ENCODE measurements at regions not wholly inside any gene's neighbourhood (a gene's known extent, or its start where the extent isn't known, plus 50 kb on each side); places are given as distances from the start of the nearest gene placed in this dataset.
A peak's percentile ranks its signal among the peaks of the same experiment; 100 is the strongest.

DNA sequence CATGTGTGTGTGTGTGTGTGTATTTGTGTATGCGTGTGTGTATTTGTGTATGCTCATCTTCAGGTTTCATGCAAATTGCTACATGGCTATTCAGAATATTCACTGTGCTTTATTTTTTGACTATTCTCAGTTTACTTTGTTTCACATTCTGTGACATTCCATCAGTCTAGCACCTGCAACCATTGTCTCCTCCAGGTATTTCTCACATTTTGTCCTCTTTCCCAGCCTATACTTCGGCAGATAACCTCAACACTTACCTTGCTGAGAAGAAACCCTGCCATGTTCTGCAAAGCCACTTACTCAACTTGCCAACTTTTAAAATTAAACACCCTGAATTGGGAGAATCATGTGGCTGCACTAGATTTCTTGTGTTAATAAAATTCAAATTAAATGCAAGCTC is 135.4 kb upstream of the REG3A start:
- H3K4me3 Mint-ChIP-seq (ENCODE audit: low read depth) = no peak overlapping the region
- H3K27ac Mint-ChIP-seq = no peak overlapping the region
- no peaks in the 10 kb centered on the region for H3K36me3 Mint-ChIP-seq (ENCODE audit: insufficient read depth)
- no peak for DNase-seq (ENCODE audit: low spot score, unreplicated experiment)
- H3K27me3 Mint-ChIP-seq = peaks cover 2% of the 10 kb centered on the region
- no peaks in the 10 kb centered on the region for H3K4me1 Mint-ChIP-seq (ENCODE audit: low read depth)
- H3K9me3 Mint-ChIP-seq (ENCODE audit: low read depth) = peaks cover 4% of the 10 kb centered on the region
- TF ChIP-seq, protein P1, sequence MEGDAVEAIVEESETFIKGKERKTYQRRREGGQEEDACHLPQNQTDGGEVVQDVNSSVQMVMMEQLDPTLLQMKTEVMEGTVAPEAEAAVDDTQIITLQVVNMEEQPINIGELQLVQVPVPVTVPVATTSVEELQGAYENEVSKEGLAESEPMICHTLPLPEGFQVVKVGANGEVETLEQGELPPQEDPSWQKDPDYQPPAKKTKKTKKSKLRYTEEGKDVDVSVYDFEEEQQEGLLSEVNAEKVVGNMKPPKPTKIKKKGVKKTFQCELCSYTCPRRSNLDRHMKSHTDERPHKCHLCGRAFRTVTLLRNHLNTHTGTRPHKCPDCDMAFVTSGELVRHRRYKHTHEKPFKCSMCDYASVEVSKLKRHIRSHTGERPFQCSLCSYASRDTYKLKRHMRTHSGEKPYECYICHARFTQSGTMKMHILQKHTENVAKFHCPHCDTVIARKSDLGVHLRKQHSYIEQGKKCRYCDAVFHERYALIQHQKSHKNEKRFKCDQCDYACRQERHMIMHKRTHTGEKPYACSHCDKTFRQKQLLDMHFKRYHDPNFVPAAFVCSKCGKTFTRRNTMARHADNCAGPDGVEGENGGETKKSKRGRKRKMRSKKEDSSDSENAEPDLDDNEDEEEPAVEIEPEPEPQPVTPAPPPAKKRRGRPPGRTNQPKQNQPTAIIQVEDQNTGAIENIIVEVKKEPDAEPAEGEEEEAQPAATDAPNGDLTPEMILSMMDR (IDR thresholded peaks at IDR 0.05; ENCODE audit: unreplicated experiment) = no peak

DNA sequence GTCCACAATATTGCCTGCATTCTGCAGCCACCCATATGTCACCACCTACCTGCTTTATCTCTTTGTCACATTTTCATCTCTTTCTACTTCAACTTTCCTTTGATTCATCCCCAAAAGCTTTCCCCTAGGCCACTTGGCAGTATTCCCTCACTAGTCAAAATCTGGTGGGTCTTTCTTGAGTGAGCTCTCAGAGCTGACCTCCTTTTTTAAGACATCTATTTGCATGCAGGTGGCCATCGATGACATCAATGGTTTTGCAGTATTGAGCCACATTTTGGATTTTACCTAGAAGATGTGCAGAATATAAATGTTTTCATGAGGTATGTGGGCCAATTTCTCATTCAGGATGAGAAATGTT is 133.4 kb upstream of the REG3A start:
- H3K27me3 Mint-ChIP-seq = no peaks in the 10 kb centered on the region
- TF ChIP-seq, protein P1 (IDR thresholded peaks at IDR 0.05; ENCODE audit: unreplicated experiment) = no peak
- no peak for DNase-seq (ENCODE audit: low spot score, unreplicated experiment)
- H3K4me1 Mint-ChIP-seq (ENCODE audit: low read depth) = no peaks in the 10 kb centered on the region
- H3K36me3 Mint-ChIP-seq (ENCODE audit: insufficient read depth) = peaks cover 4% of the 10 kb centered on the region
- H3K27ac Mint-ChIP-seq = no peak overlapping the region
- no peak overlapping the region for H3K4me3 Mint-ChIP-seq (ENCODE audit: low read depth)
- H3K9me3 Mint-ChIP-seq (ENCODE audit: low read depth) = peaks cover 11% of the 10 kb centered on the region

DNA sequence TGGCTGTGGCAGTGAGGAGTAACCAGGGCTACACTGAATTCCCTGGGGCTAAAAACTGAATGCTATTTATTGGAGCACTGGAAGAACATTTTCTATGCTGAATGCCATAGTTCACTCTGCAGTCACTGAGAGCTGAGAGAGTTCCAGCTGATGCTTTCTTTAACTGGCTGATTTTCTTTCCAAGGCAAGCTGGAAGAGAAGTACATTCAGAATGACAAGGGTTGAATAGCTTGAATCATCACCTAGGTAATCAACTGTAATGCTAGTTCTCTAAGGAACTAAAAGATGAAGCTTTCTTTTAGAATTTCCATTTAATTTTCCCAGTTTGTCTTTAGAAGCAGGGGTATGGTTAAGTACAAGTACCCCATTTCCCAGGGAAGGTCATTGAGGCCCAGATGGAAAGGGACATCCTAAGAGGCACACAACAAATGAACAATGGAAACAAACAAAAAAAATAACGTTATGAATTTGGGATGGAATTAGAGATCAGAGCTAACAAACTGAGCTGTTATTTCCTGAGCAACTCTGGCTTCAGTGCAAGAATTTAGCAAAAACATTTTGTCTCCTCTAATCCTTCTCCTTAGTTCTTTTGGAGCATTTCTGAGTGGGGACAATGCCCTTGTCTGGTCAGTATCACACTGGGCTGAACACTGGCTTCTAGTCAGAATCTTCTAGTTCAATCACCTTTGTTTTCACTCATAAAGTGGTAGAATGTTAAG is 132.8 kb upstream of the REG3A start:
- H3K27ac Mint-ChIP-seq = no peak overlapping the region
- H3K27me3 Mint-ChIP-seq = no peaks in the 10 kb centered on the region
- peaks cover 4% of the 10 kb centered on the region for H3K36me3 Mint-ChIP-seq (ENCODE audit: insufficient read depth)
- TF ChIP-seq, protein P1 (IDR thresholded peaks at IDR 0.05; ENCODE audit: unreplicated experiment) = no peak
- H3K9me3 Mint-ChIP-seq (ENCODE audit: low read depth) = peaks cover 8% of the 10 kb centered on the region
- no peak for DNase-seq (ENCODE audit: low spot score, unreplicated experiment)
- no peak overlapping the region for H3K4me3 Mint-ChIP-seq (ENCODE audit: low read depth)
- H3K4me1 Mint-ChIP-seq (ENCODE audit: low read depth) = no peaks in the 10 kb centered on the region

DNA sequence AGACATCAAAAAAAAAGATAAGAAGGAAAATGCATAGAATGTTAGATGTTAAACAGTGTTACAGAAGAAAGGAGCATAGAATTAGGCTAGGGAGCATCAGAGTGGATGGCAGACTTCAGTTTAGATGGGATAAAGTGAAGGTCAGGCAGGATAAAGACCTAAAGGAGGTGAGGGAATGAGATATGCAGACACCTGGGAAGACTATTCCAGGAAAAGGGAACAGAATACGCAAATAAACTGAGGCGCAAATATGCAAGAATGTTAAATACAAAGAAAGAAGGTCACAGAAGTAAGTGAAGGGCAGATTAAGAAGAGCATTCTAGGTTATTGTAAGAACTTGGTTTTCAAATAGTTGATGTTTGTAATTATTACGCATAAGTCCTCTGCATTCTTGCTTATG is 116.3 kb upstream of the REG3A start:
- Mint-ChIP-seq H3K9me3 (ENCODE audit: low read depth) (no peaks in the 10 kb centered on the region), H3K36me3 (ENCODE audit: insufficient read depth) (peaks cover 2% of the 10 kb centered on the region), H3K27me3 (no peaks in the 10 kb centered on the region), H3K27ac (no peak overlapping the region), H3K4me3 (ENCODE audit: low read depth) (no peak overlapping the region), H3K4me1 (ENCODE audit: low read depth) (peaks cover 16% of the 10 kb centered on the region)
- DNase-seq (ENCODE audit: low spot score, unreplicated experiment) = no peak
- TF ChIP-seq, protein P1 (IDR thresholded peaks at IDR 0.05; ENCODE audit: unreplicated experiment) = no peak

DNA sequence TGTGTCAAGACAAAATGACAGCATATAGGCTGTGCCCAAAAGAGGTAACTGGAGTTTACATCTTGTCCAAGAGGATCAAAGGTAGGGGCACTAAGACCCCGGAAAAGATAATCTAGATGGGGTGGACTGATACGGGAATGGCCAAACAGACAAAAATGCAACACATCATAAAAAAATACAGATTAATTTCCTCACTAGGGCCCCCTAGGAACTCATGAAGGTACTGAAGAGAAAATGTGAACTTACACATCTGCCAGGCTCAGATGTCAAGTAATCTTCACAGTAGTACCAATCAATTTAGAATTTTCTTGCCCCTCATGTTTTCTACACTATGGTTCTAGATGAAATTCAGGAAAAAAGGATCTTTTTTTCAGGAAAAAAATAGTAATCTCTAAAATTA is 115.6 kb upstream of the REG3A start:
- H3K9me3 Mint-ChIP-seq (ENCODE audit: low read depth) = no peaks in the 10 kb centered on the region
- no peak overlapping the region for H3K27ac Mint-ChIP-seq
- peaks cover 22% of the 10 kb centered on the region for H3K4me1 Mint-ChIP-seq (ENCODE audit: low read depth)
- TF ChIP-seq, protein P1 (IDR thresholded peaks at IDR 0.05; ENCODE audit: unreplicated experiment) = peak; percentile 31
- no peaks in the 10 kb centered on the region for H3K27me3 Mint-ChIP-seq
- no peak for DNase-seq (ENCODE audit: low spot score, unreplicated experiment)
- H3K4me3 Mint-ChIP-seq (ENCODE audit: low read depth) = no peak overlapping the region
- peaks cover 2% of the 10 kb centered on the region for H3K36me3 Mint-ChIP-seq (ENCODE audit: insufficient read depth)
